GM12891 (cell line): ENCODE measurements at regions not wholly inside any gene's neighbourhood (a gene's known extent, or its start where the extent isn't known, plus 50 kb on each side); places are given as distances from the start of the nearest gene placed in this dataset.
"Not testable (repeated sequence)": the region's sequence is repeated elsewhere in the genome, so short reads cannot be mapped to it uniquely, and the experiment has no call there.

Experiments used
- PAX5 ChIP-seq: IDR thresholded peaks from 2 replicates; pipeline ENCODE4 v1.6.1; 2011; ENCODE audit warnings: low read length, moderate library complexity, mild to moderate bottlenecking; ENCODE audit not compliant: insufficient read depth, severe bottlenecking
- POLR2A ChIP-seq: IDR thresholded peaks from 2 replicates; pipeline ENCODE4 v1.6.1; 2011; ENCODE audit warnings: low read depth, low read length, control low read depth
- POLR2AphosphoS5 ChIP-seq: IDR thresholded peaks from 2 replicates; pipeline ENCODE4 v1.6.1; 2011; ENCODE audit warnings: low read depth, low read length, control low read depth
- POU2F2 ChIP-seq: IDR thresholded peaks from 2 replicates; pipeline ENCODE4 v1.6.1; 2011; ENCODE audit warnings: low read depth, mild to moderate bottlenecking, control low read depth, low read length, moderate library complexity
- SPI1 ChIP-seq: IDR thresholded peaks from 2 replicates; pipeline ENCODE4 v1.6.1; 2011; ENCODE audit warnings: low read depth, low read length, control low read depth

DNA sequence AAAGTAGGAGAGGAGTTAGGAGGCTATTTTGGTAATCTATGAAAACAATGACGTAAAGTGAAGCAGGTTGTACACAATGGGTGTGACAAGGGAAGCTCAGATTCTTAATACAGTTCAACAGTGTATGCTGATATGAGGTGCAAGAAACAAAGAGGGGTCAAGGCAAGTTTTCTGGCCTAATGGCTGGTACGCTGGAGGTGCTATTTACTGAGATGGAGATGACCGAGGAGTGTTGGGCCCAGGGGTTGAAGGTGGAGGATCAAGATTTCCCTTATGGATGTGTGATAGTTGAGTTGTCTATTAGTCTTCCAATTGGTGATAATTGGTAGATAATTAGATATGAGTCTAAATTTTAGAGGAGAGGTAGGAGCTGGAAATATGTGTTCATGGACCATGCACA, 194.0 kb downstream of the FOXD4L6 start:
- not testable (repeated sequence) for TF ChIP-seq POLR2A, POU2F2, POLR2AphosphoS5, PAX5, SPI1
